ENCODE measurements at regions not wholly inside any gene's neighbourhood (a gene's known extent, or its start where the extent isn't known, plus 50 kb on each side); places are given as distances from the start of the nearest gene placed in this dataset.

GRCh38 chr11:129590753-129591475, 215.3 kb downstream of the BARX2 start:
- DNase-seq, result no peak

GRCh38 chr11:129591527-129591926, 215.9 kb downstream of the BARX2 start:
- DNase-seq, result no peak

GRCh38 chr11:129592191-129592590, 216.5 kb downstream of the BARX2 start:
- DNase-seq, result no peak

GRCh38 chr11:129593098-129593497, 217.4 kb downstream of the BARX2 start:
- DNase-seq, result no peak

- DNase-seq, result no peak
These were observed 219.7 kb downstream of the BARX2 start for GRCh38 chr11:129595038-129595962.

- DNase-seq, result no peak
These were observed 219.3 kb upstream of the TMEM45B start for GRCh38 chr11:129596351-129596750.

GRCh38 chr11:129598378-129598777, 217.3 kb upstream of the TMEM45B start:
- no peak for DNase-seq

GRCh38 chr11:129605815-129606214, 209.8 kb upstream of the TMEM45B start:
- no peak for DNase-seq

- no peak for DNase-seq
These were observed 206.9 kb upstream of the TMEM45B start for GRCh38 chr11:129608711-129609110.

- no peak for DNase-seq
These were observed 205.5 kb upstream of the TMEM45B start for GRCh38 chr11:129610125-129610524.

- DNase-seq, result no peak
These were observed 205.1 kb upstream of the TMEM45B start for GRCh38 chr11:129610545-129610944.

- no peak for DNase-seq
These were observed 203.8 kb upstream of the TMEM45B start for GRCh38 chr11:129611661-129612446.

GRCh38 chr11:129612447-129612961, 203.1 kb upstream of the TMEM45B start:
- DNase-seq, result no peak

GRCh38 chr11:129613071-129613470, 202.6 kb upstream of the TMEM45B start:
- no peak for DNase-seq

- DNase-seq, result no peak
These were observed 201.2 kb upstream of the TMEM45B start for GRCh38 chr11:129614256-129614944.

- DNase-seq, result no peak
These were observed 197.5 kb upstream of the TMEM45B start for GRCh38 chr11:129618046-129618569.

- DNase-seq, result no peak
These were observed 195.2 kb upstream of the TMEM45B start for GRCh38 chr11:129620237-129621104.

GRCh38 chr11:129625930-129626329, 189.7 kb upstream of the TMEM45B start:
- no peak for DNase-seq

GRCh38 chr11:129631201-129631600, 184.4 kb upstream of the TMEM45B start:
- no peak for DNase-seq

- DNase-seq, result no peak
These were observed 178.7 kb upstream of the TMEM45B start for GRCh38 chr11:129636926-129637325.

- no peak for DNase-seq
These were observed 178.2 kb upstream of the TMEM45B start for GRCh38 chr11:129637473-129637872.

All from hematopoietic multipotent progenitor cell treated with erythropoietin and hydrocortisone succinate and interleukin-3 and kit ligand, for 4 days (in vitro differentiated cells).